ENCODE measurements at regions not wholly inside any gene's neighbourhood (a gene's known extent, or its start where the extent isn't known, plus 50 kb on each side); places are given as distances from the start of the nearest gene placed in this dataset.
A peak's percentile ranks its signal among the peaks of the same experiment; 100 is the strongest.

GRCh38 chr6:14037402-14038277, 79.9 kb upstream of the CD83 start:
- no peaks in the 10 kb centered on the region for H3K79me2 ChIP-seq (ENCODE audit: low read length)
- TF ChIP-seq EZH2phosphoT487 (IDR thresholded peaks at IDR 0.05; ENCODE audit: low read depth) (no peak), CTCF (IDR thresholded peaks at IDR 0.05; ENCODE audit: low read depth, low read length) (no peak)
- peak overlapping the region; percentile 36; the same call in 1 of the 2 replicates for H2AFZ ChIP-seq (ENCODE audit: low read depth, low read length)
- H3K4me1 ChIP-seq (ENCODE audit: low read length), result peaks cover 78% of the 10 kb centered on the region
- peak overlapping the region; percentile 99 for H3K27ac ChIP-seq (ENCODE audit: low read length)
- H3K36me3 ChIP-seq (replicated peaks; ENCODE audit: low read depth, low read length), result peaks cover 3% of the 10 kb centered on the region
- no peaks in the 10 kb centered on the region for H3K27me3 ChIP-seq (ENCODE audit: low read depth, low read length)
- peak overlapping the region; percentile 83 for H3K9ac ChIP-seq (ENCODE audit: low read length)
- H3K9me3 ChIP-seq (ENCODE audit: insufficient read depth, low read length), result peaks cover 3% of the 10 kb centered on the region; the same call in 1 of the 2 replicates
- peak overlapping the region; percentile 82 for H3K4me2 ChIP-seq (ENCODE audit: low read length)
- H4K20me1 ChIP-seq (ENCODE audit: insufficient read depth, low read length), result no peaks in the 10 kb centered on the region
- H3K4me3 ChIP-seq (ENCODE audit: low read length), result peak overlapping the region; percentile 67

- H3K27ac ChIP-seq (ENCODE audit: low read length), result peak overlapping the region; percentile 99
- peak overlapping the region; percentile 83 for H3K9ac ChIP-seq (ENCODE audit: low read length)
Measured at GRCh38 chr6:14038467-14039437, 78.8 kb upstream of the CD83 start.

GRCh38 chr6:14040042-14040441, 77.5 kb upstream of the CD83 start:
- peak overlapping the region; percentile 82 for H3K4me2 ChIP-seq (ENCODE audit: low read length)
- TF ChIP-seq EZH2phosphoT487 (IDR thresholded peaks at IDR 0.05; ENCODE audit: low read depth) (no peak), CTCF (IDR thresholded peaks at IDR 0.05; ENCODE audit: low read depth, low read length) (peak; percentile 35)
- peak overlapping the region; percentile 99 for H3K27ac ChIP-seq (ENCODE audit: low read length)
- H3K27me3 ChIP-seq (ENCODE audit: low read depth, low read length), result no peaks in the 10 kb centered on the region
- peaks cover 67% of the 10 kb centered on the region for H3K4me1 ChIP-seq (ENCODE audit: low read length)
- H3K9ac ChIP-seq (ENCODE audit: low read length), result peak overlapping the region; percentile 83; the same call in 1 of the 2 replicates
- no peaks in the 10 kb centered on the region for H3K79me2 ChIP-seq (ENCODE audit: low read length)
- H3K4me3 ChIP-seq (ENCODE audit: low read length), result no peak overlapping the region
- H2AFZ ChIP-seq (ENCODE audit: low read depth, low read length), result no peak overlapping the region
- H3K9me3 ChIP-seq (ENCODE audit: insufficient read depth, low read length), result peaks cover 3% of the 10 kb centered on the region; the same call in 1 of the 2 replicates
- no peaks in the 10 kb centered on the region for H4K20me1 ChIP-seq (ENCODE audit: insufficient read depth, low read length)
- no peaks in the 10 kb centered on the region for H3K36me3 ChIP-seq (replicated peaks; ENCODE audit: low read depth, low read length)

More at GRCh38 chr6:14038467-14039437, 78.8 kb upstream of the CD83 start:
- no peaks in the 10 kb centered on the region for H3K27me3 ChIP-seq (ENCODE audit: low read depth, low read length)
- H3K36me3 ChIP-seq (replicated peaks; ENCODE audit: low read depth, low read length), result no peaks in the 10 kb centered on the region
- peaks cover 72% of the 10 kb centered on the region for H3K4me1 ChIP-seq (ENCODE audit: low read length)
- no peak overlapping the region for H2AFZ ChIP-seq (ENCODE audit: low read depth, low read length)
- H3K79me2 ChIP-seq (ENCODE audit: low read length), result no peaks in the 10 kb centered on the region
- TF ChIP-seq CTCF (IDR thresholded peaks at IDR 0.05; ENCODE audit: low read depth, low read length), result no peak
- TF ChIP-seq EZH2phosphoT487 (IDR thresholded peaks at IDR 0.05; ENCODE audit: low read depth), result no peak
- peak overlapping the region; percentile 67 for H3K4me3 ChIP-seq (ENCODE audit: low read length)
- H3K9me3 ChIP-seq (ENCODE audit: insufficient read depth, low read length), result peaks cover 3% of the 10 kb centered on the region; the same call in 1 of the 2 replicates
- H3K4me2 ChIP-seq (ENCODE audit: low read length), result peak overlapping the region; percentile 82
- H4K20me1 ChIP-seq (ENCODE audit: insufficient read depth, low read length), result no peaks in the 10 kb centered on the region

Measured in OCI-LY3 (cell line).